GM23248 (cell line): ENCODE measurements at regions not wholly inside any gene's neighbourhood (a gene's known extent, or its start where the extent isn't known, plus 50 kb on each side); places are given as distances from the start of the nearest gene placed in this dataset.
"Not testable (repeated sequence)": the region's sequence is repeated elsewhere in the genome, so short reads cannot be mapped to it uniquely, and the experiment has no call there.

Source experiments
- DNase-seq: peaks from one replicate; pipeline ENCODE4 v3.0.0-alpha.2; 2015
- H2AFZ ChIP-seq: fragments of 200-600 bp; sonication (generic); 2 replicates; pipeline ENCODE4 v1.6.1; 2016; ENCODE audit warnings: antibody characterized with exemption
- H3F3A ChIP-seq: fragments of 200-600 bp; sonication (generic); 2 replicates; pipeline ENCODE4 v1.6.1; 2016; ENCODE audit warnings: mild to moderate bottlenecking, antibody characterized with exemption, mixed run types; ENCODE audit not compliant: insufficient read depth
- H3K27ac ChIP-seq: fragments of 200-600 bp; sonication (generic); 2 replicates; pipeline ENCODE4 v1.5.1; 2016; ENCODE audit warnings: mild to moderate bottlenecking
- H3K27me3 ChIP-seq: fragments of 200-600 bp; sonication (generic); replicated peaks from 2 replicates; pipeline ENCODE4 v1.6.1; 2016; ENCODE audit warnings: mild to moderate bottlenecking; ENCODE audit not compliant: insufficient read depth
- H3K36me3 ChIP-seq: fragments of 200-600 bp; sonication (generic); 2 replicates; pipeline ENCODE4 v1.6.1; 2016; ENCODE audit warnings: low read depth, mild to moderate bottlenecking
- H3K4me1 ChIP-seq: fragments of 200-600 bp; sonication (generic); 2 replicates; pipeline ENCODE4 v1.6.1; 2016; ENCODE audit warnings: mild to moderate bottlenecking; ENCODE audit not compliant: insufficient read depth
- H3K4me2 ChIP-seq: fragments of 200-600 bp; sonication (generic); one replicate; pipeline ENCODE4 v1.6.1; 2016; ENCODE audit warnings: mild to moderate bottlenecking; ENCODE audit not compliant: unreplicated experiment
- H3K4me3 ChIP-seq: fragments of 200-600 bp; sonication (generic); 2 replicates; pipeline ENCODE4 v1.5.1; 2016; ENCODE audit warnings: mild to moderate bottlenecking
- H3K79me2 ChIP-seq: fragments of 200-600 bp; sonication (generic); 2 replicates; pipeline ENCODE4 v1.6.1; 2016; ENCODE audit warnings: mild to moderate bottlenecking; ENCODE audit not compliant: insufficient read depth
- H3K9ac ChIP-seq: fragments of 200-600 bp; sonication (generic); 2 replicates; pipeline ENCODE4 v1.6.1; 2016; ENCODE audit warnings: mild to moderate bottlenecking
- H3K9me2 ChIP-seq: fragments of 200-600 bp; sonication (generic); 2 replicates; pipeline ENCODE4 v1.6.1; 2016; ENCODE audit warnings: mixed run types, mild to moderate bottlenecking, moderate library complexity; ENCODE audit not compliant: insufficient read depth
- H3K9me3 ChIP-seq: fragments of 200-600 bp; sonication (generic); one replicate; pipeline ENCODE4 v1.6.1; 2017; ENCODE audit warnings: low read depth
- H4K20me1 ChIP-seq: fragments of 200-600 bp; sonication (generic); 2 replicates; pipeline ENCODE4 v1.6.0; 2016; ENCODE audit not compliant: insufficient read depth
- EZH2 ChIP-seq: fragments of 200-600 bp; sonication (generic); IDR thresholded peaks from 2 replicates; pipeline ENCODE4 v1.6.1; 2018; ENCODE audit warnings: antibody characterized with exemption, mild to moderate bottlenecking; ENCODE audit not compliant: insufficient read depth, poor library complexity, severe bottlenecking
- EZH2phosphoT487 ChIP-seq: fragments of 200-600 bp; sonication (generic); IDR thresholded peaks from 2 replicates; pipeline ENCODE4 v1.6.1; 2018; ENCODE audit warnings: antibody characterized with exemption, moderate library complexity, mild to moderate bottlenecking, low read depth; ENCODE audit not compliant: insufficient read depth
- WGBS, 2 experiments: methylation state at CpG; one replicate each; pipeline ENCODE4 v1.1.6; 2015 to 2017; ENCODE audit warnings: low lambda C conversion rate in 2 of 2, low coverage in 1 of 2; ENCODE audit errors: missing lambda C conversion rate in 2 of 2; 5-methylcytosine and 5-hydroxymethylcytosine counted together
- in situ Hi-C: fragments of 300-500 bp; cut with MboI; formaldehyde crosslinking; loops from 2 replicates; pipeline ENCODE4 v1.15.0; 2020

- no peak overlapping the region for H3K27ac ChIP-seq
- no peak for TF ChIP-seq EZH2phosphoT487
- TF ChIP-seq EZH2 = no peak
- H3K79me2 ChIP-seq = no peaks in the 10 kb centered on the region
- no peaks in the 10 kb centered on the region for H4K20me1 ChIP-seq
- in situ Hi-C loops = no loop called here
- no peak overlapping the region for H3K4me3 ChIP-seq
- no peak overlapping the region for H3K4me2 ChIP-seq
- no peak overlapping the region for H3K9ac ChIP-seq
- no peaks in the 10 kb centered on the region for H3K9me3 ChIP-seq
- H3K36me3 ChIP-seq = no peaks in the 10 kb centered on the region
- no peak for DNase-seq
- H3K4me1 ChIP-seq = no peaks in the 10 kb centered on the region
- H3F3A ChIP-seq = no peaks in the 10 kb centered on the region
- 52 to 57% methylated on average over 2 of the region's 2 CpGs for WGBS, 2 experiments
- H3K27me3 ChIP-seq = no peaks in the 10 kb centered on the region
- no peak overlapping the region for H2AFZ ChIP-seq
- H3K9me2 ChIP-seq = no peaks in the 10 kb centered on the region
Measured at GRCh38 chr7:16261100-16261499, 160.2 kb downstream of the CRPPA start.

- Histone ChIP-seq H3K4me3 (no peak overlapping the region), H4K20me1 (no peaks in the 10 kb centered on the region), H3K27me3 (no peaks in the 10 kb centered on the region), H3K9ac (no peak overlapping the region), H3K4me2 (no peak overlapping the region), H3K9me2 (no peaks in the 10 kb centered on the region), H3K79me2 (no peaks in the 10 kb centered on the region), H3K4me1 (no peaks in the 10 kb centered on the region), H3K9me3 (no peaks in the 10 kb centered on the region), H2AFZ (no peak overlapping the region), H3K27ac (no peak overlapping the region), H3F3A (no peaks in the 10 kb centered on the region), H3K36me3 (no peaks in the 10 kb centered on the region)
- in situ Hi-C loops = no loop called here
- 94 to 100% methylated on average over 1 of the region's 1 CpG for WGBS, 2 experiments
- TF ChIP-seq EZH2phosphoT487 (no peak), EZH2 (no peak)
- no peak for DNase-seq
Measured at GRCh38 chr7:16260236-16260728, 161.1 kb downstream of the CRPPA start.

- H4K20me1 ChIP-seq, H3K4me3 ChIP-seq, DNase-seq, H3K9me3 ChIP-seq, H3K79me2 ChIP-seq, H3K9ac ChIP-seq, H3K4me2 ChIP-seq, H3K27me3 ChIP-seq, H3F3A ChIP-seq, in situ Hi-C loops, H2AFZ ChIP-seq, H3K9me2 ChIP-seq, H3K36me3 ChIP-seq, H3K4me1 ChIP-seq, H3K27ac ChIP-seq: not testable (repeated sequence)
- WGBS, 2 experiments = 71 to 93% methylated on average over 1 of the region's 1 CpG
Measured at GRCh38 chr7:16256419-16256818, 164.9 kb downstream of the CRPPA start.

- H3K9ac ChIP-seq, H3K9me3 ChIP-seq, in situ Hi-C loops, H3K4me1 ChIP-seq, H3K36me3 ChIP-seq, DNase-seq, H3K79me2 ChIP-seq, H3K4me3 ChIP-seq, H4K20me1 ChIP-seq, H3K4me2 ChIP-seq, H3K27ac ChIP-seq, H3K9me2 ChIP-seq, H3K27me3 ChIP-seq, H3F3A ChIP-seq, H2AFZ ChIP-seq: not testable (repeated sequence)
- 85 to 89% methylated on average over 2 of the region's 2 CpGs for WGBS, 2 experiments
Measured at GRCh38 chr7:16255952-16256351, 165.4 kb downstream of the CRPPA start.

- H3F3A ChIP-seq, H4K20me1 ChIP-seq, H3K9ac ChIP-seq, H3K4me3 ChIP-seq, DNase-seq, H3K36me3 ChIP-seq, H2AFZ ChIP-seq, H3K4me1 ChIP-seq, H3K9me3 ChIP-seq, H3K9me2 ChIP-seq, in situ Hi-C loops, H3K4me2 ChIP-seq, H3K27me3 ChIP-seq, H3K27ac ChIP-seq, H3K79me2 ChIP-seq: not testable (repeated sequence)
- whole genome bisulfite sequencing, 2 experiments = 67 to 77% methylated on average over 2 of the region's 2 CpGs
Measured at GRCh38 chr7:16250655-16251054, 170.7 kb downstream of the CRPPA start.

- H3K9me3 ChIP-seq, H3F3A ChIP-seq, H3K4me3 ChIP-seq, H4K20me1 ChIP-seq, H3K27ac ChIP-seq, H3K9me2 ChIP-seq, H2AFZ ChIP-seq, H3K9ac ChIP-seq, H3K36me3 ChIP-seq, H3K4me2 ChIP-seq, in situ Hi-C loops, DNase-seq, H3K27me3 ChIP-seq, H3K4me1 ChIP-seq, H3K79me2 ChIP-seq: not testable (repeated sequence)
- WGBS, 2 experiments = 90 to 93% methylated on average over 7 of the region's 7 CpGs
Measured at GRCh38 chr7:16249204-16249603, 172.1 kb downstream of the CRPPA start.

- H3K27me3 ChIP-seq, DNase-seq, H4K20me1 ChIP-seq, H3K36me3 ChIP-seq, H3K4me2 ChIP-seq, H3K4me3 ChIP-seq, H3K9ac ChIP-seq, H2AFZ ChIP-seq, H3K79me2 ChIP-seq, H3K9me2 ChIP-seq, in situ Hi-C loops, H3K27ac ChIP-seq, H3K4me1 ChIP-seq, H3F3A ChIP-seq, H3K9me3 ChIP-seq: not testable (repeated sequence)
- WGBS, 2 experiments = 87 to 94% methylated on average over 6 of the region's 6 CpGs
Measured at GRCh38 chr7:16248556-16248955, 172.8 kb downstream of the CRPPA start.
